Ishikawa (cell line): ENCODE measurements at regions not wholly inside any gene's neighbourhood (a gene's known extent, or its start where the extent isn't known, plus 50 kb on each side); places are given as distances from the start of the nearest gene placed in this dataset.

ENCODE experiments used
- CEBPB ChIP-seq: IDR thresholded peaks from 2 replicates; pipeline ENCODE4 v1.6.1; 2012
- CREB1 ChIP-seq: IDR thresholded peaks from 2 replicates; pipeline ENCODE4 v1.6.1; 2012; ENCODE audit warnings: low read depth
- EGR1 ChIP-seq: IDR thresholded peaks from 2 replicates; pipeline ENCODE4 v1.6.1; 2012
- EP300 ChIP-seq: IDR thresholded peaks from 2 replicates; pipeline ENCODE4 v1.6.1; 2012; ENCODE audit warnings: borderline replicate concordance
- FOXM1 ChIP-seq: IDR thresholded peaks from 2 replicates; pipeline ENCODE4 v1.6.1; 2012; ENCODE audit warnings: low read depth, borderline replicate concordance
- NFIC ChIP-seq: IDR thresholded peaks from 2 replicates; pipeline ENCODE4 v1.6.1; 2012
- RAD21 ChIP-seq: IDR thresholded peaks from 2 replicates; pipeline ENCODE4 v1.6.1; 2012; ENCODE audit warnings: low read depth
- TAF1 ChIP-seq: IDR thresholded peaks from 2 replicates; pipeline ENCODE4 v1.6.1; 2012; ENCODE audit warnings: low read depth, mild to moderate bottlenecking
- TCF12 ChIP-seq: IDR thresholded peaks from 2 replicates; pipeline ENCODE4 v1.6.1; 2012; ENCODE audit warnings: low read depth
- TEAD4 ChIP-seq: IDR thresholded peaks from 2 replicates; pipeline ENCODE4 v1.6.1; 2012
- YY1 ChIP-seq: IDR thresholded peaks from 2 replicates; pipeline ENCODE4 v1.6.1; 2012; ENCODE audit warnings: low read depth
- ZBTB7A ChIP-seq: IDR thresholded peaks from 2 replicates; pipeline ENCODE4 v1.6.1; 2012; ENCODE audit warnings: low read depth
- TF ChIP-seq, protein P1 (sequence below): IDR thresholded peaks from 2 replicates; pipeline ENCODE4 v1.6.1; 2012
- TF ChIP-seq, protein P2 (sequence below): IDR thresholded peaks from 2 replicates; pipeline ENCODE4 v1.6.1; 2012; ENCODE audit warnings: low read depth, mild to moderate bottlenecking
- TF ChIP-seq, protein P3 (sequence below): IDR thresholded peaks from 2 replicates; pipeline ENCODE4 v1.6.1; 2012

DNA sequence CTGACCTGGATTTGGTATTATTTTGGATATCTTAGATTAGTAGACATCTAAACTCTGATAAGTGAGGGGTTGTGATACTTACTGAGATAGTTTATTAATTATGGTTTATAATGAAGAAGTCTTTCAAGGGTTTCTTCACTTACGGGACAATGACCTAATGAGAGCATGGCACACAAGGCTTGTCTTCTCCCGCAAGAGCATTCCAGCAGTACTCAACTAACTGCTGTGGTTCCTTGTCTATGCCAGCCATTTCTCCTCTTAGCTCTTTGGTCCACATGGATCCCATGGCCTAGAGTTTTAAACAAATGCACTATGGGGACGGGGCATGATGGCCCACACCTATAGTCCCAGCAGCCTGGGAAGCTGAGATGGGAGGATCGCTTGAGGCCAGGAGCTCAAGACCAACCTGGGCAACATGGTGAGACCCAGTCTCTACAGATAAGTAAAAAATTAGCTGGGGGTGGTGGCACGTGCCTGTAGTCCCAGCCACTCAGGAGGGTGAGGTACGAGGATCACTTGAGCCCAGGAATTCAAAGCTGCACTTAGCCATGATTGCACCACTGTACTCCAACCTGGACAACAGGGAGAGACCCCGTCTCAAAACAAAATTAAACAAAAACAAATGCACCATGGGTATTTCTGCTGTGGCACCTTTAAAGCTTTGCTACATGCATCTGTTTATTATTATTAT, 161.7 kb upstream of the MYCN start:
- no peak for TF ChIP-seq CREB1
- TF ChIP-seq TEAD4: no peak
- TF ChIP-seq TAF1: no peak
- TF ChIP-seq, protein P1, sequence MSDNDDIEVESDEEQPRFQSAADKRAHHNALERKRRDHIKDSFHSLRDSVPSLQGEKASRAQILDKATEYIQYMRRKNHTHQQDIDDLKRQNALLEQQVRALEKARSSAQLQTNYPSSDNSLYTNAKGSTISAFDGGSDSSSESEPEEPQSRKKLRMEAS: no peak
- TF ChIP-seq EP300: no peak
- no peak for TF ChIP-seq RAD21
- TF ChIP-seq, protein P2, sequence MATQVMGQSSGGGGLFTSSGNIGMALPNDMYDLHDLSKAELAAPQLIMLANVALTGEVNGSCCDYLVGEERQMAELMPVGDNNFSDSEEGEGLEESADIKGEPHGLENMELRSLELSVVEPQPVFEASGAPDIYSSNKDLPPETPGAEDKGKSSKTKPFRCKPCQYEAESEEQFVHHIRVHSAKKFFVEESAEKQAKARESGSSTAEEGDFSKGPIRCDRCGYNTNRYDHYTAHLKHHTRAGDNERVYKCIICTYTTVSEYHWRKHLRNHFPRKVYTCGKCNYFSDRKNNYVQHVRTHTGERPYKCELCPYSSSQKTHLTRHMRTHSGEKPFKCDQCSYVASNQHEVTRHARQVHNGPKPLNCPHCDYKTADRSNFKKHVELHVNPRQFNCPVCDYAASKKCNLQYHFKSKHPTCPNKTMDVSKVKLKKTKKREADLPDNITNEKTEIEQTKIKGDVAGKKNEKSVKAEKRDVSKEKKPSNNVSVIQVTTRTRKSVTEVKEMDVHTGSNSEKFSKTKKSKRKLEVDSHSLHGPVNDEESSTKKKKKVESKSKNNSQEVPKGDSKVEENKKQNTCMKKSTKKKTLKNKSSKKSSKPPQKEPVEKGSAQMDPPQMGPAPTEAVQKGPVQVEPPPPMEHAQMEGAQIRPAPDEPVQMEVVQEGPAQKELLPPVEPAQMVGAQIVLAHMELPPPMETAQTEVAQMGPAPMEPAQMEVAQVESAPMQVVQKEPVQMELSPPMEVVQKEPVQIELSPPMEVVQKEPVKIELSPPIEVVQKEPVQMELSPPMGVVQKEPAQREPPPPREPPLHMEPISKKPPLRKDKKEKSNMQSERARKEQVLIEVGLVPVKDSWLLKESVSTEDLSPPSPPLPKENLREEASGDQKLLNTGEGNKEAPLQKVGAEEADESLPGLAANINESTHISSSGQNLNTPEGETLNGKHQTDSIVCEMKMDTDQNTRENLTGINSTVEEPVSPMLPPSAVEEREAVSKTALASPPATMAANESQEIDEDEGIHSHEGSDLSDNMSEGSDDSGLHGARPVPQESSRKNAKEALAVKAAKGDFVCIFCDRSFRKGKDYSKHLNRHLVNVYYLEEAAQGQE: no peak
- no peak for TF ChIP-seq CEBPB
- no peak for TF ChIP-seq TCF12
- TF ChIP-seq FOXM1: no peak
- no peak for TF ChIP-seq ZBTB7A
- no peak for TF ChIP-seq NFIC

DNA sequence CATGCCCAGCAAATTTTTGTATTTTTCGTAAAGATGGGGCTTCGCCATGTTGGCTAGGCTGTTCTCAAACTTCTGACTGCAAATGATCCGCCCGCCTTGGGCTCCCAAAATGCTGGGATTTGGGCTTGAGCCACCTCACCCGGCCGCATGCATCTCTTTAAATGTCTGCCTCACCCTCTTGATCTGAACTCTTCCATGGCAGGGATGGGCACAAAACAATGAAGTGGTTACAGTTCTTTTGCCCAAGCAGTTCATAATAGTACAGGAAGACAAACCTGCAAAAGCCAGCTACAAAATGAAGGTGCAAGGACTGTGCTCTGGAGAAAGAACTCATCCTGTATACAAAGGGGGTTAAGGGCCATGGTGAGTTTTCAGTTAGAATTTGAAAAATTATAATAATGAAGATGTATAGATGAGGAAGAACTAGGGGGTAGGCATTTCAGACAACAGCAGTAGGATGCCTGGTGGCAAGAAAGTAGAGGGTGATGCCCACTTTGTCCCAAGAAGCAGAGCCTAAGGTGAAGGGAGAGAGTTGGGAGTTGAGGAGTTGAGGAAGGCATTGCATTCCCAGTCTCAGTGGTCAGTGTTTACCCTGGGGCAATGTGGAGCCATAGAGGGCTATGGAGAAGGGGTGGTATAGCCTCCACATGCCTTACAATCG, 160.8 kb upstream of the MYCN start:
- TF ChIP-seq ZBTB7A (no peak), EGR1 (no peak), TEAD4 (no peak), TAF1 (no peak), NFIC (no peak), EP300 (no peak), CEBPB (no peak), CREB1 (no peak), RAD21 (no peak), YY1 (no peak), FOXM1 (no peak), TCF12 (no peak)
- TF ChIP-seq, protein P1: no peak
- TF ChIP-seq, protein P3, sequence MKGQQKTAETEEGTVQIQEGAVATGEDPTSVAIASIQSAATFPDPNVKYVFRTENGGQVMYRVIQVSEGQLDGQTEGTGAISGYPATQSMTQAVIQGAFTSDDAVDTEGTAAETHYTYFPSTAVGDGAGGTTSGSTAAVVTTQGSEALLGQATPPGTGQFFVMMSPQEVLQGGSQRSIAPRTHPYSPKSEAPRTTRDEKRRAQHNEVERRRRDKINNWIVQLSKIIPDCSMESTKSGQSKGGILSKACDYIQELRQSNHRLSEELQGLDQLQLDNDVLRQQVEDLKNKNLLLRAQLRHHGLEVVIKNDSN: no peak

DNA sequence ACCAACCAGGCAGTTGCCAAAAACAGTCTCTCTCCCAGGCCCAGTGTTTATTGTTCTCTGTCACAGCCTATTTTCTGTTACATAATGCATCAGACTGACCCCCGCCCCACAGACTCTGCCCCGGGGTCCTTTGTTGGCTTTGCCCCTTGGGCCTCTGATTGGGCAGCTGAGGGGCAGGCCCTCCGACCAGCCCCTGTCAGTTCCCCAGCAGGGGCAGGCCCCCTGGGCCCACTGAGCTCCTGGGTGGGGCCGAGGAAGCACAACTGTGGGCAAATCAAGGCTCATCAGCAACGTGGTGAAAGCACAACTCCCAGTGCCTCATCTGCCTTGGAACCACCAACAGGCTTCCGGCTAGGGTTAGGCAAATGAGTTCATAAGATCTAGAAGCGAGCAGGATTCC, 160.1 kb upstream of the MYCN start:
- TF ChIP-seq CEBPB: no peak
- TF ChIP-seq FOXM1: no peak
- TF ChIP-seq, protein P2: no peak
- TF ChIP-seq ZBTB7A: no peak
- TF ChIP-seq, protein P3: no peak
- TF ChIP-seq RAD21: no peak
- no peak for TF ChIP-seq TAF1
- no peak for TF ChIP-seq TEAD4
- TF ChIP-seq EGR1: no peak
- no peak for TF ChIP-seq TCF12
- TF ChIP-seq, protein P1: no peak
- no peak for TF ChIP-seq EP300
- TF ChIP-seq NFIC: no peak

DNA sequence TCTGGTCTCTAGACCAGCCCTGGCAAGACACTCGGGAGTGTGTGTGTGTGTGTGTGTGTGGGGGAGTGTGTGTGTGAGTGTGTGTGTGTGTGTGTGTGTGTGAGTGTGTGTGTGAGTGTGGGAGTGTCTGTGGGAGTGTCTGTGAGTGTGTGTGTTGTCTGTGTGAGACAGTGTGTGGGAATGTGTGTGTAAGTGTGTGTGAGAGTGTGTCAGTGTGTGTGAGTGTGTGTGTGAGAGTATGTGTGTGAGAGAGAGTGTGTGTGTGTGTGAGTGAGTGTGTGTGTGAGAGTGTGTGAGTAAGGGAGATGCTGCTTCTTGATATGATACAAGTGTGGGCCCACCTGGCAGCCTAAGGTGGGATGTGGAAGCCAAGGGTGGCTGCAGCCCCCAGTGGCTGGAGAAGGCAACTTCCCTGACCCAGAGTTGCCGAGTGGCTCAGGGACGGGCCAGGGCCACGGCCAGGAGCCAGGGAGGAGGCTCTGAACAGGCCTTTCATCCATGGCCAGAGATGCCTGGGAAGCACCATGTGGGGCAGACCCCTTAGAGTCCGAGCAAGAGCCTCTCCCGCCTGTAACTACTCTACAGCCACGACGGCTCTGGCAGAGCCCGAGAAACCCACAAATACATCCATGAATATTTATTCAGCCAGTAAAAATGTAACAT, 159.3 kb upstream of the MYCN start:
- TF ChIP-seq ZBTB7A: no peak
- no peak for TF ChIP-seq CEBPB
- no peak for TF ChIP-seq NFIC
- TF ChIP-seq TCF12: no peak
- TF ChIP-seq CREB1: no peak
- TF ChIP-seq EGR1: no peak
- TF ChIP-seq, protein P2: no peak
